CD14-positive monocyte (primary cell): ENCODE measurements at regions not wholly inside any gene's neighbourhood (a gene's known extent, or its start where the extent isn't known, plus 50 kb on each side); places are given as distances from the start of the nearest gene placed in this dataset.

Experiments
- DNase-seq, 3 donors: peaks; one replicate each; pipeline ENCODE4 v3.0.0-alpha.2; 2011 to 2022
- H2AFZ ChIP-seq: 2 replicates; pipeline ENCODE4 v1.6.0; 2012; ENCODE audit warnings: mild to moderate bottlenecking, low read depth, low read length, inconsistent platforms; ENCODE audit not compliant: insufficient read depth, poor library complexity, severe bottlenecking
- H3K27ac ChIP-seq, 2 donors: 1 replicate in 1 of 2; 2 replicates in 1 of 2; pipeline ENCODE4 v1.5.1; 2012 to 2013; ENCODE audit warnings: low read length in 2 of 2, control low read depth in 1 of 2, inconsistent platforms in 1 of 2, low read depth in 1 of 2, mild to moderate bottlenecking in 1 of 2
- H3K27me3 ChIP-seq, 2 donors: one replicate each; pipeline versions ENCODE4 v1.6.0 to v1.6.1; 2011 to 2013; ENCODE audit warnings: low read length in 2 of 2; ENCODE audit not compliant: control insufficient read depth in 2 of 2, insufficient read depth in 2 of 2
- H3K36me3 ChIP-seq, 2 donors: replicated peaks in 1 of 2; 1 replicate in 1 of 2; 2 replicates in 1 of 2; pipeline versions ENCODE4 v1.5.1 to v1.6.1; 2012 to 2013; ENCODE audit warnings: low read length in 2 of 2, control low read depth in 1 of 2, inconsistent platforms in 1 of 2, mild to moderate bottlenecking in 1 of 2; ENCODE audit not compliant: insufficient read depth in 2 of 2, control insufficient read depth in 1 of 2
- H3K4me1 ChIP-seq, 2 donors: 1 replicate in 1 of 2; 2 replicates in 1 of 2; pipeline versions ENCODE4 v1.5.1 to v1.6.1; 2012 to 2013; ENCODE audit warnings: low read length in 2 of 2, control low read depth in 1 of 2, inconsistent platforms in 1 of 2, mild to moderate bottlenecking in 1 of 2, moderate library complexity in 1 of 2; ENCODE audit not compliant: insufficient read depth in 2 of 2, control insufficient read depth in 1 of 2
- H3K4me2 ChIP-seq: replicated peaks from 2 replicates; pipeline ENCODE3; 2012; ENCODE audit warnings: low read length, moderate library complexity, mild to moderate bottlenecking; ENCODE audit not compliant: poor library complexity, severe bottlenecking; ENCODE audit errors: extremely low read depth
- H3K4me3 ChIP-seq, 3 experiments: fragments of 200-600 bp in 1 of 3; sonication (generic) in 1 of 3; replicated peaks in 1 of 3; 1 replicate in 2 of 3; 2 replicates in 1 of 3; pipeline ENCODE4 v1.5.1; 2011 to 2013; ENCODE audit warnings: low read length in 3 of 3, mild to moderate bottlenecking in 3 of 3, control low read depth in 2 of 3, low read depth in 2 of 3, inconsistent platforms in 1 of 3, moderate library complexity in 1 of 3
- H3K79me2 ChIP-seq: 2 replicates; pipeline ENCODE4 v1.6.0; 2012; ENCODE audit warnings: mild to moderate bottlenecking, control low read depth, inconsistent platforms, low read length, moderate library complexity; ENCODE audit not compliant: insufficient read depth
- H3K9ac ChIP-seq: 2 replicates; pipeline ENCODE4 v1.6.0; 2017; ENCODE audit warnings: low read length, mild to moderate bottlenecking; ENCODE audit not compliant: insufficient read depth, poor library complexity, severe bottlenecking
- H3K9me3 ChIP-seq, 2 donors: replicated peaks in 1 of 2; 1 replicate in 1 of 2; 2 replicates in 1 of 2; pipeline versions ENCODE4 v1.5.1 to v1.6.1; 2012 to 2013; ENCODE audit warnings: low read length in 2 of 2, control low read depth in 1 of 2; ENCODE audit not compliant: control insufficient read depth in 1 of 2, insufficient read depth in 1 of 2
- H4K20me1 ChIP-seq: 2 replicates; pipeline ENCODE4 v1.6.0; 2012; ENCODE audit warnings: mild to moderate bottlenecking, low read length, control low read depth, moderate library complexity; ENCODE audit not compliant: insufficient read depth
- H3K27ac Mint-ChIP-seq, 7 donors: one replicate each; pipeline ENCODE4 v1.8.0; 2020; ENCODE audit warnings: mild to moderate bottlenecking in 7 of 7, mixed read lengths in 7 of 7, moderate library complexity in 6 of 7, inconsistent platforms in 2 of 7
- H3K27me3 Mint-ChIP-seq, 3 donors: one replicate each; pipeline ENCODE4 v1.8.0; 2021 to 2022; ENCODE audit warnings: low read depth in 3 of 3, mild to moderate bottlenecking in 3 of 3, mixed read lengths in 3 of 3, moderate library complexity in 3 of 3, inconsistent platforms in 1 of 3
- H3K36me3 Mint-ChIP-seq, 2 donors: one replicate each; pipeline ENCODE4 v1.8.0; 2020; ENCODE audit warnings: mixed read lengths in 2 of 2, inconsistent platforms in 1 of 2, mild to moderate bottlenecking in 1 of 2
- H3K4me1 Mint-ChIP-seq: one replicate; pipeline ENCODE4 v1.8.0; 2020; ENCODE audit warnings: mild to moderate bottlenecking, mixed read lengths
- H3K4me3 Mint-ChIP-seq, 2 donors: one replicate each; pipeline ENCODE4 v1.8.0; 2020; ENCODE audit warnings: mild to moderate bottlenecking in 2 of 2, mixed read lengths in 2 of 2, moderate library complexity in 1 of 2
- H3K9me3 Mint-ChIP-seq, 7 donors: one replicate each; pipeline ENCODE4 v1.8.0; 2020 to 2022; ENCODE audit warnings: mixed read lengths in 7 of 7, mild to moderate bottlenecking in 6 of 7, moderate library complexity in 6 of 7, inconsistent platforms in 2 of 7
- WGBS: methylation state at CpG from one replicate; pipeline ENCODE4 v1.1.5; 2013; ENCODE audit warnings: missing lambda C conversion rate; ENCODE audit not compliant: insufficient coverage; 5-methylcytosine and 5-hydroxymethylcytosine counted together
- intact Hi-C, 2 donors: fragments of 100-400 bp; cut with micrococcal nuclease; formaldehyde crosslinking; loops; one replicate each; pipeline versions ENCODE4 v1.15.0 to v1.15.1; 2023
- TF ChIP-seq, protein P1 (sequence below): fragments of 200-600 bp; IDR thresholded peaks from one replicate; pipeline ENCODE4 v1.8.0; 2022; ENCODE audit warnings: antibody characterized with exemption, mild to moderate bottlenecking

DNA sequence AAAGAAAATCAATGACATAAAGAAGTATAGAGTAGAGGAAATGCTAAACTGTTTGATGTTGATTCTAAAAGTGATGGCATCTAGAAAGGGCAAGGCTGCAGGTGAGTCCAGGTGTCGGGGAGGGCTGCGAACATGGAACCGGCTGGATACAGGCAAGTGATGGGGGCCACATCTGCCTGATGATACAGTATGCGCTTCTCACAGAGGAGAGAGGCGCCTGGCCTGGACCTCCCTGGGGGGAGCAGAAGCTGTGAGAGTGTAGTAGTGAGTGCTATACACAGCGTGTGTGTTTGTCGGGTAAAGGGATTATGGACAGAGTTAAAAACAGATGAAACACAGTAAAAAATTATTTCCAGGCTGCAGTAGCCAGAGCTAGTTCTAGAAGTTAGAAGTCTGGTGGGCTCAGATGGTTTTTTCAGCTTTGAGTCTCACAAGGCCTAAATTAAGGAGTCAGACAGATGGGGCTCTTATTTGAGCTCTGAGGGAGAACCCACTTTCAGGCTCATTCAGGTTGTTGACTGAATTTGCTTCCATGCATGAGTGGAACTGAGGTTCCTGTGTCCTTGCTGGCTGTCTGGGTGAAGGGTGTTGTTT lies 195.8 kb upstream of the ARG1 start:
- no peak overlapping the region for H3K27ac Mint-ChIP-seq
- peaks cover 11% of the 10 kb centered on the region for H3K4me1 Mint-ChIP-seq
- no peak overlapping the region for H3K9ac ChIP-seq
- no peak overlapping the region for H3K4me3 Mint-ChIP-seq
- 92% methylated on average over 5 of the region's 7 CpGs for WGBS
- H3K36me3 ChIP-seq = no peaks in the 10 kb centered on the region
- no peaks in the 10 kb centered on the region for H4K20me1 ChIP-seq
- DNase-seq = no peak
- H3K27me3 ChIP-seq = no peaks in the 10 kb centered on the region
- H3K4me2 ChIP-seq = no peak overlapping the region
- H3K27me3 Mint-ChIP-seq = no peaks in the 10 kb centered on the region
- no peaks in the 10 kb centered on the region for H3K4me1 ChIP-seq
- intact Hi-C loops = no loop called here
- TF ChIP-seq, protein P1, sequence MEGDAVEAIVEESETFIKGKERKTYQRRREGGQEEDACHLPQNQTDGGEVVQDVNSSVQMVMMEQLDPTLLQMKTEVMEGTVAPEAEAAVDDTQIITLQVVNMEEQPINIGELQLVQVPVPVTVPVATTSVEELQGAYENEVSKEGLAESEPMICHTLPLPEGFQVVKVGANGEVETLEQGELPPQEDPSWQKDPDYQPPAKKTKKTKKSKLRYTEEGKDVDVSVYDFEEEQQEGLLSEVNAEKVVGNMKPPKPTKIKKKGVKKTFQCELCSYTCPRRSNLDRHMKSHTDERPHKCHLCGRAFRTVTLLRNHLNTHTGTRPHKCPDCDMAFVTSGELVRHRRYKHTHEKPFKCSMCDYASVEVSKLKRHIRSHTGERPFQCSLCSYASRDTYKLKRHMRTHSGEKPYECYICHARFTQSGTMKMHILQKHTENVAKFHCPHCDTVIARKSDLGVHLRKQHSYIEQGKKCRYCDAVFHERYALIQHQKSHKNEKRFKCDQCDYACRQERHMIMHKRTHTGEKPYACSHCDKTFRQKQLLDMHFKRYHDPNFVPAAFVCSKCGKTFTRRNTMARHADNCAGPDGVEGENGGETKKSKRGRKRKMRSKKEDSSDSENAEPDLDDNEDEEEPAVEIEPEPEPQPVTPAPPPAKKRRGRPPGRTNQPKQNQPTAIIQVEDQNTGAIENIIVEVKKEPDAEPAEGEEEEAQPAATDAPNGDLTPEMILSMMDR = no peak
- no peaks in the 10 kb centered on the region for H3K9me3 ChIP-seq
- H3K36me3 Mint-ChIP-seq = no peaks in the 10 kb centered on the region
- H3K4me3 ChIP-seq = no peak overlapping the region
- no peak overlapping the region for H2AFZ ChIP-seq
- H3K79me2 ChIP-seq = no peaks in the 10 kb centered on the region
- peaks cover 0 to 4% (median 0%) of the 10 kb centered on the region in 7 donors for H3K9me3 Mint-ChIP-seq
- no peak overlapping the region for H3K27ac ChIP-seq

DNA sequence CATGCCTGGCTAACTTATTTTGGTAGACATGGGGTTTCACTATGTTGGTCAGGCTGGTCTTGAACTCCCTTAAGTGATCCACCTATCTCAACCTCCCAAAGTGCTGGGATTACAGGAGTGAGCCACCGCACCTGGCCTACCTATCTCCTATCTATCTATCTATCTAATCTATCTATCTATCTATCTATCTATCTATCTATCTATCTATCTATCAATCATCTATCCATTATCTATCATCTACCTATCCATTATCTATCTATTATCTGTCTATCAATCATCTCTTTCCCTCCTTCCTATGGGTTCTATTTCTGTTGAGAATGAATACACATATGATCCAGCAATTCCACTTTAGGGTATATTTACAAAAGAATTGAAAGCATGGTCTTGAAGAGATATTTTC lies 194.2 kb upstream of the ARG1 start:
- Mint-ChIP-seq H3K9me3 (peaks cover 0 to 8% (median 0%) of the 10 kb centered on the region in 7 donors), H3K4me1 (peaks cover 11% of the 10 kb centered on the region), H3K27me3 (no peaks in the 10 kb centered on the region), H3K27ac (no peak overlapping the region), H3K4me3 (no peak overlapping the region), H3K36me3 (no peaks in the 10 kb centered on the region)
- intact Hi-C loops = no loop called here
- H3K4me2 ChIP-seq = no peak overlapping the region
- no CpG with 5 or more reads among the region's 1 CpG for WGBS
- no peak overlapping the region for H3K27ac ChIP-seq
- no peaks in the 10 kb centered on the region for H4K20me1 ChIP-seq
- H3K9me3 ChIP-seq = no peaks in the 10 kb centered on the region
- H3K36me3 ChIP-seq = no peaks in the 10 kb centered on the region
- no peaks in the 10 kb centered on the region for H3K27me3 ChIP-seq
- H3K9ac ChIP-seq = no peak overlapping the region
- no peak for DNase-seq
- H2AFZ ChIP-seq = no peak overlapping the region
- no peak overlapping the region for H3K4me3 ChIP-seq
- TF ChIP-seq, protein P1 = no peak
- no peaks in the 10 kb centered on the region for H3K79me2 ChIP-seq
- no peaks in the 10 kb centered on the region for H3K4me1 ChIP-seq
